ENCODE measurements at regions not wholly inside any gene's neighbourhood (a gene's known extent, or its start where the extent isn't known, plus 50 kb on each side); places are given as distances from the start of the nearest gene placed in this dataset.

DNA sequence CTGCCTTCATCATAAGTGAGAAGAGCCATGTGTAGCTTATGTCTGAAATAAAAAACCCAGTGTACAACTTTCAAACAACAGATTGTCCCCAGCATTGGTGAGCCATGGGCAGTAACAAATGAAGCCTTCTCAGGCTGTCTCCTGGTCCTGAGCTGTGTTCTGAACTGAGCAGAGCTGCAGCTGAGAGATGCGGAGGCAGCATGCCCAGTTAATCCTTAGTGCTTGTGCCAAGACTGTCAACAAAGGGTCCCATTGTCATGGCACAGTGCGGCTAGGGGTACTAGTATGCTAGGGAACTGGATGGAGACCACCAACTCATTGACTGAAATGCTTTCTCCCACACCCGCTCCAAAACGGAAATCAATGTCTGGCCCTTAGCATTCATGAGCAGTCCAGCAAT is 154.3 kb downstream of the RMST start:
- Histone ChIP-seq H3K27ac (ENCODE audit: control insufficient read depth, insufficient read depth, low read length) (no peak overlapping the region), H3K4me2 (ENCODE audit: control insufficient read depth, extremely low read depth, insufficient read depth, low read depth, low read length) (no peak overlapping the region), H3K36me3 (ENCODE audit: control insufficient read depth in 2 of 2, extremely low read depth in 1 of 2, insufficient read depth in 2 of 2, low read length in 2 of 2) (no peaks in the 10 kb centered on the region), H3K9ac (ENCODE audit: control insufficient read depth, extremely low read depth, insufficient read depth, low read length) (no peak overlapping the region), H3K27me3 (ENCODE audit: control insufficient read depth, extremely low read depth, insufficient read depth, low read length) (no peaks in the 10 kb centered on the region), H3K9me3 (ENCODE audit: control insufficient read depth, low read depth, low read length) (no peaks in the 10 kb centered on the region), H3K9me1 (ENCODE audit: control insufficient read depth, extremely low read depth, insufficient read depth, low read length) (no peaks in the 10 kb centered on the region), H4K20me1 (ENCODE audit: control insufficient read depth, extremely low read depth, insufficient read depth, low read length) (no peaks in the 10 kb centered on the region), H3K4me3 (ENCODE audit: control insufficient read depth in 2 of 3, extremely low read depth in 1 of 3, insufficient read depth in 2 of 3, low read depth in 1 of 3, low read length in 3 of 3) (no peak overlapping the region), H3K4me1 (ENCODE audit: control insufficient read depth, extremely low read depth, insufficient read depth, low read length) (no peaks in the 10 kb centered on the region), H3K79me2 (ENCODE audit: control insufficient read depth, insufficient read depth, low read length) (no peaks in the 10 kb centered on the region), H2AFZ (ENCODE audit: control insufficient read depth, low read length) (no peak overlapping the region)
- no peak for TF ChIP-seq EZH2 (IDR thresholded peaks at IDR 0.05; ENCODE audit: low read length)
- TF ChIP-seq, protein P1, sequence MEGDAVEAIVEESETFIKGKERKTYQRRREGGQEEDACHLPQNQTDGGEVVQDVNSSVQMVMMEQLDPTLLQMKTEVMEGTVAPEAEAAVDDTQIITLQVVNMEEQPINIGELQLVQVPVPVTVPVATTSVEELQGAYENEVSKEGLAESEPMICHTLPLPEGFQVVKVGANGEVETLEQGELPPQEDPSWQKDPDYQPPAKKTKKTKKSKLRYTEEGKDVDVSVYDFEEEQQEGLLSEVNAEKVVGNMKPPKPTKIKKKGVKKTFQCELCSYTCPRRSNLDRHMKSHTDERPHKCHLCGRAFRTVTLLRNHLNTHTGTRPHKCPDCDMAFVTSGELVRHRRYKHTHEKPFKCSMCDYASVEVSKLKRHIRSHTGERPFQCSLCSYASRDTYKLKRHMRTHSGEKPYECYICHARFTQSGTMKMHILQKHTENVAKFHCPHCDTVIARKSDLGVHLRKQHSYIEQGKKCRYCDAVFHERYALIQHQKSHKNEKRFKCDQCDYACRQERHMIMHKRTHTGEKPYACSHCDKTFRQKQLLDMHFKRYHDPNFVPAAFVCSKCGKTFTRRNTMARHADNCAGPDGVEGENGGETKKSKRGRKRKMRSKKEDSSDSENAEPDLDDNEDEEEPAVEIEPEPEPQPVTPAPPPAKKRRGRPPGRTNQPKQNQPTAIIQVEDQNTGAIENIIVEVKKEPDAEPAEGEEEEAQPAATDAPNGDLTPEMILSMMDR (optimal IDR thresholded peaks at IDR 0.05 in 1 of 3, IDR thresholded peaks at IDR 0.05 in 1 of 3, conservative IDR thresholded peaks at IDR 0.05 in 1 of 3; ENCODE audit: extremely low read depth in 1 of 3, insufficient read depth in 2 of 3, low read length in 3 of 3) = no peak
- DNase-seq (ENCODE audit: low read depth, low spot score) (no peak), FAIRE-seq (no peak)
- dilution Hi-C loops (cut with MboI; ENCODE audit: extremely low pct_ligation_motif_present, low sequenced_read_pairs) = no loop called here

DNA sequence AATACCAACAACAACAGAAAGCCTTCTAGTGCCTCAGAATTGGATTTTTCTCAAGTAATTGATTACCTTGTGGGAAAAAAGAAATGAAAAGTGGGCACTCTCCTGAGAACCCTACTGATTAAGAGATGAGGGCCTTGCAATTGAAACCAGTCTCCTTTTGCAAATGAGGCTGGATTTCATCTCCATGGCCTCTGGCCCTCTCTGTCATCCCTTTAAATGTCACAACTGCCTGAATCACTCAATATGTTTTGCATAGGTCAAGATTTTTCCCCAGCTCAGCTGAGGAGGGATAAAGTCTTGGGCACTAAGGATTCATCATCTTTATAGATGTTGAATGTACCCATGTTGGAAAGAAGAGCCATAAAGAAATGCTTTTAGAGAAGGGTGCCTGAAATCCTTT is 166.4 kb downstream of the RMST start:
- H3K4me2 ChIP-seq (ENCODE audit: control insufficient read depth, extremely low read depth, insufficient read depth, low read depth, low read length) = no peak overlapping the region
- no peak for TF ChIP-seq EZH2 (IDR thresholded peaks at IDR 0.05; ENCODE audit: low read length)
- TF ChIP-seq, protein P1 (optimal IDR thresholded peaks at IDR 0.05 in 1 of 3, IDR thresholded peaks at IDR 0.05 in 1 of 3, conservative IDR thresholded peaks at IDR 0.05 in 1 of 3; ENCODE audit: extremely low read depth in 1 of 3, insufficient read depth in 2 of 3, low read length in 3 of 3) = no peak
- no peaks in the 10 kb centered on the region for H4K20me1 ChIP-seq (ENCODE audit: control insufficient read depth, extremely low read depth, insufficient read depth, low read length)
- H3K4me1 ChIP-seq (ENCODE audit: control insufficient read depth, extremely low read depth, insufficient read depth, low read length) = no peaks in the 10 kb centered on the region
- DNase-seq (ENCODE audit: low read depth, low spot score) (no peak), FAIRE-seq (no peak)
- H3K27ac ChIP-seq (ENCODE audit: control insufficient read depth, insufficient read depth, low read length) = no peak overlapping the region
- dilution Hi-C loops (cut with MboI; ENCODE audit: extremely low pct_ligation_motif_present, low sequenced_read_pairs) = no loop called here
- H3K9me3 ChIP-seq (ENCODE audit: control insufficient read depth, low read depth, low read length) = no peaks in the 10 kb centered on the region
- H3K9me1 ChIP-seq (ENCODE audit: control insufficient read depth, extremely low read depth, insufficient read depth, low read length) = no peaks in the 10 kb centered on the region
- no peak overlapping the region for H3K4me3 ChIP-seq (ENCODE audit: control insufficient read depth in 2 of 3, extremely low read depth in 1 of 3, insufficient read depth in 2 of 3, low read depth in 1 of 3, low read length in 3 of 3)
- H3K27me3 ChIP-seq (ENCODE audit: control insufficient read depth, extremely low read depth, insufficient read depth, low read length) = no peaks in the 10 kb centered on the region
- no peaks in the 10 kb centered on the region for H3K36me3 ChIP-seq (ENCODE audit: control insufficient read depth in 2 of 2, extremely low read depth in 1 of 2, insufficient read depth in 2 of 2, low read length in 2 of 2)
- H2AFZ ChIP-seq (ENCODE audit: control insufficient read depth, low read length) = no peak overlapping the region
- H3K9ac ChIP-seq (ENCODE audit: control insufficient read depth, extremely low read depth, insufficient read depth, low read length) = no peak overlapping the region
- no peaks in the 10 kb centered on the region for H3K79me2 ChIP-seq (ENCODE audit: control insufficient read depth, insufficient read depth, low read length)

Data from keratinocyte (primary cell).